ENCODE measurements at regions not wholly inside any gene's neighbourhood (a gene's known extent, or its start where the extent isn't known, plus 50 kb on each side); places are given as distances from the start of the nearest gene placed in this dataset.

DNA sequence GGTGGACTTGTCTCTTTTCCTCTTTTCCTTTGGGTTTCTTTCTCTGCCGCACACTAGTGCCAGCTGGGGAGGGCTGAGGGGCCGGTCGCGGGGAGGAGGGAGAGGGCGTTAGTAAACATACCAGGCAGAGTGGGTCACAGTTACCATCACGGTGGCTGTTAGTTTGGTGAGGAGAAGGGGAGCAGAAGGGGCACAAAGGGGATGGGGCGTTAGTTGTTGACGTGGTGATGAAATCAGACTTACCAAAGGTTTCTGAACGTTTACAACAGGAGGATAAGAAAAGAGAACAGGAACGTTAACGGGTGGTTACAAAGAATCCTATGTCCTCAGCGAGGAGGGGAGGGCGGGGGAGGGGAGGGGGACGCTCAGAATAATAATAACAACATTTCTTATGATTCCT is 77.9 kb downstream of the PTPRS start:
- H3K4me1 Mint-ChIP-seq (ENCODE audit: low read depth, unreplicated experiment), result no peaks in the 10 kb centered on the region
- CTCF ChIA-PET, result no interaction called here
- H3K27me3 Mint-ChIP-seq (ENCODE audit: unreplicated experiment), result no peaks in the 10 kb centered on the region
- H3K36me3 Mint-ChIP-seq (ENCODE audit: insufficient read depth, unreplicated experiment), result peaks cover 10% of the 10 kb centered on the region
- BruUV-seq (replicated peaks), result no TSS peak
- H3K4me3 Mint-ChIP-seq (ENCODE audit: low read depth, unreplicated experiment), result no peak overlapping the region
- no peaks in the 10 kb centered on the region for H3K9me3 Mint-ChIP-seq (ENCODE audit: low read depth, unreplicated experiment)
- intact Hi-C loops (cut with micrococcal nuclease; ENCODE audit: unreplicated experiment), result no loop called here
- DNase-seq, result no peak
- H3K27ac Mint-ChIP-seq (ENCODE audit: unreplicated experiment), result no peak overlapping the region
- TF ChIP-seq, protein P1, sequence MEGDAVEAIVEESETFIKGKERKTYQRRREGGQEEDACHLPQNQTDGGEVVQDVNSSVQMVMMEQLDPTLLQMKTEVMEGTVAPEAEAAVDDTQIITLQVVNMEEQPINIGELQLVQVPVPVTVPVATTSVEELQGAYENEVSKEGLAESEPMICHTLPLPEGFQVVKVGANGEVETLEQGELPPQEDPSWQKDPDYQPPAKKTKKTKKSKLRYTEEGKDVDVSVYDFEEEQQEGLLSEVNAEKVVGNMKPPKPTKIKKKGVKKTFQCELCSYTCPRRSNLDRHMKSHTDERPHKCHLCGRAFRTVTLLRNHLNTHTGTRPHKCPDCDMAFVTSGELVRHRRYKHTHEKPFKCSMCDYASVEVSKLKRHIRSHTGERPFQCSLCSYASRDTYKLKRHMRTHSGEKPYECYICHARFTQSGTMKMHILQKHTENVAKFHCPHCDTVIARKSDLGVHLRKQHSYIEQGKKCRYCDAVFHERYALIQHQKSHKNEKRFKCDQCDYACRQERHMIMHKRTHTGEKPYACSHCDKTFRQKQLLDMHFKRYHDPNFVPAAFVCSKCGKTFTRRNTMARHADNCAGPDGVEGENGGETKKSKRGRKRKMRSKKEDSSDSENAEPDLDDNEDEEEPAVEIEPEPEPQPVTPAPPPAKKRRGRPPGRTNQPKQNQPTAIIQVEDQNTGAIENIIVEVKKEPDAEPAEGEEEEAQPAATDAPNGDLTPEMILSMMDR (IDR thresholded peaks at IDR 0.05; ENCODE audit: unreplicated experiment), result no peak

DNA sequence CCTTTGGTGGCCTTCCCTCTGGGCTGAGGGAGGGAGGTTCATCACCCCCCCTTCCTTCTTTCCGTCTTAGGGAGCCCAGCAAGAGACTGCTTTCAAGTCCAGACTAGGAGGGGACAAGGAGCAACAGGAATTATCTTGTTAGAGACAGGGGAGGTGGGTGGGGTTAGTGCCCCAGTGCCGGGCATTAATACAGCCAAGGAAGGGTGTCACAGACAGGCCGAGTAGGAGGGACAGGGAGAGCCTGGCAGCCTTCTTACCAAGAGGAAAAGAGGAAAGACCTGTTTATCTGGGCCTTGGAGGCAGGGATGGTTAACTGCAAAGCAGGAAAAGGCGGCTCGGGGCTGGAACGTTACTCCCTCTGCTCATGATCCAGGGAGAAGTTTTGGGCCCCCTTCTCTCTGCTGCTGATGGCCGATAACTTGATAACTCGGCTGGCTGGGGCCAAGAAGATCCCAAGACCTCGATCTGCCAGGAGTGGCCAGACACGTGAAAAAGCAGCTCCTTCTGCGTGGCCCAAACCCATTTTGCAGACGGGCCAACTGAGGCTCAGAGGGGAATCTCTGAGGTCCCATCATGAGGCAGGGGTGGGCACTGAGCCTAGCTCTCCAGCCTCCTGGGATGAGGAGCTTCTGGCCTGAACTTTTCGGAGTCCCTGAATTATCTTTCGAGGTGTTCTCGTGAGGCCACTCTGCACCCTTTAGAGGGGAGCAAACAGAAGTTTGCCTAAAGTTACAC is 79.3 kb downstream of the PTPRS start:
- Mint-ChIP-seq H3K27ac (ENCODE audit: unreplicated experiment) (no peak overlapping the region), H3K36me3 (ENCODE audit: insufficient read depth, unreplicated experiment) (peaks cover 10% of the 10 kb centered on the region), H3K9me3 (ENCODE audit: low read depth, unreplicated experiment) (no peaks in the 10 kb centered on the region), H3K4me1 (ENCODE audit: low read depth, unreplicated experiment) (no peaks in the 10 kb centered on the region), H3K4me3 (ENCODE audit: low read depth, unreplicated experiment) (no peak overlapping the region), H3K27me3 (ENCODE audit: unreplicated experiment) (no peaks in the 10 kb centered on the region)
- intact Hi-C loops (cut with micrococcal nuclease; ENCODE audit: unreplicated experiment), result no loop called here
- BruUV-seq (replicated peaks), result no TSS peak
- TF ChIP-seq, protein P1 (IDR thresholded peaks at IDR 0.05; ENCODE audit: unreplicated experiment), result no peak
- DNase-seq, result peak; percentile 28
- CTCF ChIA-PET, result no interaction called here

GRCh38 chr19:5260381-5260967 is 80.1 kb downstream of the PTPRS start:
- no TSS peak for BruUV-seq (replicated peaks)
- no peak for DNase-seq
- no peak overlapping the region for H3K4me3 Mint-ChIP-seq (ENCODE audit: low read depth, unreplicated experiment)
- peaks cover 3% of the 10 kb centered on the region for H3K9me3 Mint-ChIP-seq (ENCODE audit: low read depth, unreplicated experiment)
- no peak overlapping the region for H3K27ac Mint-ChIP-seq (ENCODE audit: unreplicated experiment)
- CTCF ChIA-PET, result no interaction called here
- H3K27me3 Mint-ChIP-seq (ENCODE audit: unreplicated experiment), result no peaks in the 10 kb centered on the region
- no peaks in the 10 kb centered on the region for H3K4me1 Mint-ChIP-seq (ENCODE audit: low read depth, unreplicated experiment)
- TF ChIP-seq, protein P1 (IDR thresholded peaks at IDR 0.05; ENCODE audit: unreplicated experiment), result no peak
- intact Hi-C loops (cut with micrococcal nuclease; ENCODE audit: unreplicated experiment), result no loop called here
- H3K36me3 Mint-ChIP-seq (ENCODE audit: insufficient read depth, unreplicated experiment), result peaks cover 10% of the 10 kb centered on the region

DNA sequence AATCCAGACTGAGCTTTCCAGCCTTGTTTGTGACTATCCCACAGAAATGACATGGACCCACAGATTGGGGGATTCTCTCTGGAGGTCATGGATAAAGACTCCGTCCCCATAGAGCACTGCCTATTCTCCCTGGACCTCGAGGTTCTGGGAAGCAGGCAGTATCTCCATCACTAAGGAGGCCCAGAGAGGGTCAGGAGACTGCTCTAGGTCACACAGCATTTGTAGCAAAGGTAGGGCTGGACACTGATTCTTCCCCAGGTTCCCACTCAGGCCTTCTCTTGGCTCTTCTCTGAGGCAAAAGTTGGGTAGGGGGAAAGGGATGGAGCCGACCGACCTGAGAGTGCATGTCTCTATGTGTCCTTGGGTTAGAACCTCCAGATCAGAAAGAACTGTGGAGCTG is 80.9 kb downstream of the PTPRS start:
- no peak for DNase-seq
- no TSS peak for BruUV-seq (replicated peaks)
- H3K36me3 Mint-ChIP-seq (ENCODE audit: insufficient read depth, unreplicated experiment), result peaks cover 7% of the 10 kb centered on the region
- no peak overlapping the region for H3K4me3 Mint-ChIP-seq (ENCODE audit: low read depth, unreplicated experiment)
- CTCF ChIA-PET, result no interaction called here
- intact Hi-C loops (cut with micrococcal nuclease; ENCODE audit: unreplicated experiment), result no loop called here
- H3K4me1 Mint-ChIP-seq (ENCODE audit: low read depth, unreplicated experiment), result no peaks in the 10 kb centered on the region
- no peaks in the 10 kb centered on the region for H3K27me3 Mint-ChIP-seq (ENCODE audit: unreplicated experiment)
- TF ChIP-seq, protein P1 (IDR thresholded peaks at IDR 0.05; ENCODE audit: unreplicated experiment), result no peak
- no peak overlapping the region for H3K27ac Mint-ChIP-seq (ENCODE audit: unreplicated experiment)
- peaks cover 3% of the 10 kb centered on the region for H3K9me3 Mint-ChIP-seq (ENCODE audit: low read depth, unreplicated experiment)

Data from Calu3 (cell line).